GM19395 (cell line): ENCODE measurements at regions not wholly inside any gene's neighbourhood (a gene's known extent, or its start where the extent isn't known, plus 50 kb on each side); places are given as distances from the start of the nearest gene placed in this dataset.

Experiments
- ATAC-seq: cut with Tn5 transposase; IDR thresholded peaks from one replicate; pipeline ENCODE4 v1.9.1; 2021; ENCODE audit warnings: mild to moderate bottlenecking, moderate library complexity; ENCODE audit not compliant: unreplicated experiment

DNA sequence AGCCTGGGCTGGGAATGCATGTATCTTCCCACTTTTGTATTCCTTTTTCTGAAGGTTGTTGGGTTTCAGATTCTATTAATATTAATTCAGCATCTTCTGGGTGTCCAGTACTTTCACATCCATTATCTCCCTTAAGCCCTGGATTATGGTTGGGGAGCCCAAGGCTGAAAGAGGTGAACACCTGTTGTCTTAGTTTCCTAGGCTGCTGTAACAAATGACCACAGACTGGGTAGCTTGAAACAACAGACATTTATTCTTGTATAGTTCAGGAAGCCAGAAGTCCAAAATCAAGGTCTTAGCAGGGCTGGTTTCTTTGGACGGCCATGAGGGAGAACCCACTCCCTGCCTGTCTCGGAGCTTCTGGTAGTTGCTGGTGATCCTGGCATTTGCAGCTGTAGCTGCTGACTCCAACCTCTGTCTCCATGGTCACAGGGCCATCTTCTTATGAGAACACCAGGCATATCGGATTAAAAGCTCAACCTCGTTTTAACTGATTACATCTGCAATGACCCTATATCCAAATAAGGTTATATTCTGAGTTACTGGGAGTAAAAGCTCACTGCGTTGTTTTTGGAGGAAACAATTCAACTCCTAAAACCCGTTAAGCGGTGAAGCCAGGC is 68.2 kb upstream of the CLMN start:
- ATAC-seq, result no peak

DNA sequence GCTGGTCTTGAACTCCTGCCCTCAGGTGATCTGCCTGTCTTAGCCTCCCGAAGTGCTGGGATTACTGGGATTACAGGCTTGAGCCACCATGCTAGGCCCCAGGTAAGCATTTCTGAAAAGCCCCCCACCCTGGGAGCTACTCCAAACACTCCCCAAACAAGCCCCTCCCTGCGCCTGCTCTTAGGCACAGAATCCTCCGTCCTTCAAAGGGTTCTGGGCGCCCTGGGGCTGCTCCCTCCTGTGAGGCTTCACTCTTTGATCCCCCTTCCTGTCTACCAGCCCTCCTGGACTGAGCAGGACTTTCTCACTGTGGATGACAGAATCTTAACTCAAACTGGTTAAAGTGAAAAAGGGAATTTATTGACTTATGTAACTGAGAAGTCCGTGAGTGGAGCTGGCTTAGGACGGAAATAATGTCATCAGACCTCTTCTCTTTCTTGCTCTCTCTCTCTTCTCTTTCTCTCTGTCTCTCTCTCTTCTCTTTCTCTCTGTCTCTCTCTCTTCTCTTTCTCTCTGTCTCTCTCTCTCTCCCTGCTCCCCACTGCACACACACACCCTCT is 66.9 kb upstream of the CLMN start:
- no peak for ATAC-seq

DNA sequence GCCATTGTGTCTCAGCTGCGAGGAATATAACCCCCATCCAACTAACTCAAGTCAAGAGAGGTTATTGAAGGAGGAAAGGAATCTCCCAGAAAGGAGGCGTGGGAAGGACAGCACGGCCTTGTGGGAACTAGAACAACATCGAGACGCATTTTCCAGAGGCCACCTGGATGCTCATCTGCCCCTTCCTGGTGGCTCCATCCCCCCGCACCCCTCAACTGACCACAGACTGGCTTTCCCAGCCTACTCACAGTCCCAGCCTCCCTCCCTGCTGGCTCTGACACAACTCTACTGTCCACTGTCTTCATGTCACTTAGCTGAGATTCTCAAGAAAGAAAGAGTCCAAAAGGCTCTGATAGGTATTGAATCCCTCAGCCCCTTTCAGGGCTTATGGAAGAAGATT is 66.0 kb upstream of the CLMN start:
- no peak for ATAC-seq

DNA sequence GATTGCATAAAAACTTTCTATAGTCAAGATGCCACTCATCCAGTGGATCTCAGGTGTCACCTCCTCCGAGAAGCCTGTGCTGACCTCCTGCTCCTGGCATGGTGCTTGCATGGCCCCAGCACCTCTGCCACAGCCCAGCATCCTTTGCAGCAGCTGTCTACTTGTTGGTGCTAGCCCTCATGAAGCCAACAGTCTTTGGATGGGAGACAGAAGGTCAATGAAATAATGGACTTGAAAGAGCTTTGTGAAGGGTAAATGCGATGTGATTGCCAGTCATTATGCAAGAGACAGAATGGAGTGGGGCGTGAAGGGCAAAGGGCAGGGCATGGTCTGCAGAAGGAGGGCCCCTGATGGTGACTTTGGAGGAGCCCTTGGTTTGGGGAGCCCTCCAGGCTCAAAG is 63.0 kb upstream of the CLMN start:
- no peak for ATAC-seq

DNA sequence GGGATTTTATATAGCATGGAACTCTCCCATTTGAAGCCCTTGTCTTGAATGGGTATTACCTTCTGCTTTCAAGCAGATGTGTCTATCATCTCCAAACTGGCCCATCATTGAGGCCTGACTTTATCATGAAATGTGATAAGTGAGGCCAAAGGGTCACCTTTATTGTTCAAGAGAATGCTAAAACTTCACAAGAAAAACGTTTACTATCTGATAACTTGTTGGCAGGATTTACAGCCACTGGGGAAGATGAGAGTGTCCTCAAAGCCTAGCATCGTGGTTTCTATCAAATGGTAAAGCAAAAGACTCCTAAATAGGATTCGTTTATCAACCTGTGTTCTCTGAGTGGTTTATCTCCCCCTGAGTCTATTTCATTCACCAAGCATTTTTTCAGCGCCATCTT is 62.0 kb upstream of the CLMN start:
- no peak for ATAC-seq

DNA sequence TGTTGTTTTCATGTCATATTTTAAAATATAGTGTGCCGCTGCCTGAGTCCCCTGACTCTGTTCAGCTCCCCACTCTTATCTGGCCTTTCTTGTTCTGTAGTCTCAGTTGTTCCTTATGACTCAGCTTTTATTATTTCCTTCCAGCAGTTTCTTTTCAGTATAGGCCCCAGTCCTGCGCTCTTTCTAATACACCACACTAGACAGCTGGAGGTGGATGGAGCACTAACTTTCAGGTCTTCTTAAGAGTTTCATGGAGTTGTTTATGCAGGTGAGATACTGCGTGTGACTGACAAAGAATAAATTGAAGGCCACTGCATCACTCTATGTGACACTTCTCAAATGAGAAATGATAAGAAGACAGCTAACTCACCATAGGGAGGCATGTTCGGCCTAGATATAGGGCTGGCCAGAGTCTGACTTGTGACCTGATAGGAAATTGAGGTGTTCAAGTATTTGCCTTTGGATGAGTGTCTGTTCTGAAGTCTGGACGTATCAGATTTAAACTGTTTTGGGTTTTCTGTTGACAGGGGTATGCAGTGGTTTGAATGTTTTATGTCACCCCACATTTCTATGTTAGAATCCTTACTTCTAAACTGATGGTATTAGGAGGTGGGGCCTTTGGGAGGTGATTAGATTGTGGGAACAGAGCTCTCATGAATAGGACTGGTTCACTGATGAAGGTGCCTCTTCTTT is 60.8 kb upstream of the CLMN start:
- ATAC-seq, result no peak

DNA sequence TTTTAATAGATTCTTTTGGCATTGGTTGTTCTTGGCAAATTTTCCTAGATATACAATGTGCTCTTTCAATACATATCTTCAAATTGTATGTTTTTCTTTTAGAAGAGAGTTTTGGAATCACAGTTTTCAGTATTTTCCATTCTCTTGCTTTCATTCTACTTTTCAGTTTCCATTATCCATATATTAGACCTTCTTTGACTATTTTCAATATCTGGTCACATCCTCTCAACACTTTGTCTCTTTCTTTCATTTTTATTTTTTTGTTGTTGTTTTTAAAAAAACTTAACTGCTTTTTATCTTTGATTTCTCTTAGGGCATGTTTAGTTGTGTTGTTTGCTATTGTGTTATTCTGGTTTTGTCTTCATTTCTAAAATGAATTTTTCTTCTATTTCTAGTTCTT is 59.9 kb upstream of the CLMN start:
- ATAC-seq, result no peak

DNA sequence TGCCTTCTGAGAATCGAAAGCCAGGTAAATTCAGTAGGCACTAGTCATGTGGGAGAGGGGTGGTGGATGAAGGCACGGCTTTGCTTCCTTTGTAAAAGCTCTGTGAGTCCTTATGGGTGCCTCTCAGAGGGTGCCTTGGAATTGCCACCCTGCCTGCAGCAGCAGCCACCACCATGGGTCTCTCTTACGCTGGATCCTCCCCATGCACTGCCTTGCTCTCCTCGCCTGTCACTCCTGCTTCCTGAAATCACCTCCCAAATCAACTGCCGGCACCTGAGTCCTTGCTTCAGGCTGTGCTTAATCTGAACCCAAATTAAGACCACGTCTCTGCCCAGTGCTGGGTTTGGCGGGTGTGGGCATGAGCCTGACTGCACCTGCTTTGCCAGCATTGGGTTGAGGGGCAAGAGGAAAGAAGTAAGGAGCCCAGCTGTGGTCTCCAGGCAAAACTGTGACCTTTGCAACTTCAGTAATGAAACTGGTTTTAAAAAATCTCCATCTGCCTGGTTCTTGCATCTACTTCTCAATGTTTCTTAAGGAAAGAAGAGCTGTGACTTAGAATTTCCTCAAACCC is 55.9 kb upstream of the CLMN start:
- no peak for ATAC-seq

DNA sequence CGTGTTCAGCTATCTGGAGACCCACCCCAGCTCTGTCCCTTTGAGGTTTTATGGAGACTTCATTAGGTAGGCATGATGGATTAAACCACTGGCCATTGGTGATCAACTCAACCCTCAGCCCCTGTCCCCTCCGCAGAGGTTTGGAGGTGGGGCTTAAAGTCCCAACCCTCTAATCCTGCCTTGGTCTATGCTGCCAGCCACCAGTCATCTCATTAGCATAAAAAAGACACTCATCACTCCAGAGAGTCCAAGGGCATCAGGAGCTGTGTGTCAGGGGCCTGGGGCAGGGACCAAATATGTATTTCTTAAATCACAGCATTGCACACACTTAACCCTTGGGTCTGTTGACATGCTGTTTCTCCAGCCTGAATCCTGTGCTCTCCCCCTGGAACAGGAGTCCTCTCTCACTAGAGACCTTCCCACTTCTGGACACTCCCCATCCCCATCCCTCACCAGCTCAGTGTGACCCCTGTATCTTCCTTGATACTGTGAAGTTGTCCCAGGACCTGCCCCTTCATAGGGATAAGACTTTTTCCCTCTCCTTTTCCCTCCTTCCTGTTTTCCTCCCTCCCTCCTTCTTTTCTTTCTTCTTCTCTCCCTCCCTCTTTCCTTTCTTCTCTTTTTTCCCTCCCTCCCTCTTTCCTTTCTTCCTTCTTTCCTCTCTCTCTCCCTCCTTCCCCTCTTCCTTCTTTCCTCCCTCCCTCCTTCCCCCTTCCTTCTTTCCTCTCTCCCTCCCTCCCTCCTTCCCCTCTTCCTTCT is 54.7 kb upstream of the CLMN start:
- ATAC-seq, result no peak

DNA sequence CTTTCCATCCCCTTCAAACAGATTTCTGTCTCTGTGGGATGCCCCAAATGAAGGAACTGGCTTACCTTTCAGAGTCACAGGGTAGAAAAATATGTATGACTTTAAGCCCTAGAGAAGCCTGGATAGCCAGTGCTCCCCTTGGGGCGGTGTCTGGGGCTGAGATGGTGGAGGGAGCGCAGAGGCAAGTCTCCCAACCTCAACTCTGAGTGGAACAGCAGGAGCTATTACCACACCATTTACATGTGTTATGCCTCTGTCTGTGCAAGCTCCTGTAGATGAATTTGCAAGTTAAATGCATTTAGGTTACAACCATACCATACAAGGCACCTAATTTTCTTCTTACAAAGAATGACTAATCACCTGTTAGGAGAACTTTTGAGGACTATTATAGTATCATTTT is 50.4 kb upstream of the CLMN start:
- ATAC-seq, result no peak
